C1 segment of cervical spinal cord (tissue), 14 donors: ENCODE measurements at regions not wholly inside any gene's neighbourhood (a gene's known extent, or its start where the extent isn't known, plus 50 kb on each side); places are given as distances from the start of the nearest gene placed in this dataset.
"Not testable (repeated sequence)": the region's sequence is repeated elsewhere in the genome, so short reads cannot be mapped to it uniquely, and the experiment has no call there.

Experiments used
- DNase-seq, 14 donors: peaks; one replicate each; lab custom pipeline; 2025; lab: John Stamatoyannopoulos, UW

DNA sequence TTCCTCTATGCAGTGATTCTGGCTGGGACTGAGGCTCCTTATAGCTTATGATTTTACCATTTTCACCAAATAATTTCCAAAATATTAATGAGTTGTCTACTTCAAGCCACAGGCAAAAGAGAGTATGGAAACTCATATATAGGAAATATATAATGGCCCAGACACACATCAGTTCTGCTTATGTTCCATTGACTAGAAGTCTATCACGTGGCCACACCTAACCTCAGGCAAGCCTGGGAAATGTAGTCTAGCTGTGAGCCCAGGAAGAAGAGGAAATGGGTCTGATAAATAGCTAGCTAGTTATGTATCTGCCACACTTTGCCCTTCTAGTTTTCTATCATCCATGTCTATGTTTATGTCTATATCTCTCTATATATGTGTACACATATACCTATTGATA is 195.1 kb downstream of the OTOL1 start:
- no peak for DNase-seq

DNA sequence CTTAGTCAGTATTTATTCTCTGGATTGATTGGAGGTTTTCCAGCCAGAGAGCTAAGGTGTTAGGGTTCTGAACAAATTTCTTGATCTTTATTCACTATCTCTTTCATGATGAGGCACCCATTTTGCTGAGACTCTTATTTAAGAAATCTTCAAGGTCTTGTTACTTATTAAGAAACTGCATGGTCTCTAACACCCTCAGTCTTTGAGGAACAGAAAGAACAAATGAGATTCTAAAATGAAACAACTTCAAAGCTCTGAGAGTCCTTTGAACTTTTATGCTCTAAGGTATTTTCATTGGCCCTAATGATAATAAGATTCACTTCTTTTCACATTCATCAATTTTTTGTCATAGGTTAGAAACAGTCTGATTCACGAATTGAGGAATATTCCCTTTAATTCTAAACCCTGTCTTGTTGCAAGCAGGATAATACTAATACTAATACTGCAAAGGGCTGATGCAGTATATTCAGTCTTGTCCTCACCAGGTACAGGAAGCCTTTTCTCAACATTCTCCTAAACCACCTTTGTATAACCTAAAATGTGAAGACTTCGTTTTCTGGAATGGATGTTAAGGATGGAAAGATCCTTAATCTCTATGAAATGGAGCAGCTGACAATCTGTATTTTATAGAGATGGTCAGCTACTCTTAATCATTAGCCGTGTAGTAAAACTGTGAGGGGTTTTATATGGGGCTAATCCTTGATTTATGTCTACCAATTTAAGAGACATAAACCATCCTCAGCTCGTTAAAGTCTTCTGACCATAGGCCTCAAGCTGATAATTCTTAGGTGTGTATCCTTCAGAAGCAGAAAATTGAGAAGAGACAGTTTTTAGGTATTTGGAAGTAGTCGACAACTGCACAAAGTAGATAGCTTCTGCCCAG is 198.3 kb downstream of the OTOL1 start:
- no peak for DNase-seq

DNA sequence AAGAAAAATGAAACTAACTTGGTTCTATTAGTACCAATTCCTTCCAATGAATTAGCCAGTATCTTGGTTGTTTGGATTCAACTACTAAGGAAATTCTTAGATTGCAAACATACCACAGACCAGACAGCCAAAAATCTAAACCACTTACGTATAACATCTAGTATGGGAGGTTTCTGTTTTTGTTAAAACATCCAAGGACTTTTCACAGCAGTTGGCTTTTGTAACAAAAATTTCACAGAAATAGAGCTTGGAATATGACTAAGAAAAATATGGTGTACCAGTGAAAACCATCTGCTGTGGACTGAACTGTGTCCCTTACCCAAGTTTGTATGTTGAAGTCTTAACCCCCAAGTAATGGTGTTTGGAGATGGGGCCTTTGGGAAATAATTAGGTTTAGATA is 199.2 kb downstream of the OTOL1 start:
- DNase-seq, result no peak

DNA sequence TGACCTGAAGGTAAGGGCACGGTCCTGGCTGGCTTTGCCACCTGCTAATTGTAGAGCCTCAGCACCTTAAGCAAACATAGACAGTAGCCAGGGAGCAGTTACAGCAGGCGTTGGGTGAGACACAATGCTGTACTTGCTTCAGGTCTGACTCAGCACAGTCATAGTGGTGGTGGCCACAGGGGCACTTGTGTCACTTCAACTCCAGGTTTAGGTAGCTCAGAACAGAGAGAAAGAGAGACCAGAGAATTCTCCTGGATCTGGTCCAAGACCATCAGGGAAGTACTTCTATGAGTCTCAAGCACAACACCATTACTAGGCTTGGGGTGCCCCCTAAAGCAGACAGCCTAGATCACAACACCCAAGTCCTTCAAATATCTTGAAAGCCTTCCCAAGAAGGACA is 204.4 kb downstream of the OTOL1 start:
- DNase-seq, result no peak

- DNase-seq, result not testable (repeated sequence)
These were observed 210.6 kb downstream of the OTOL1 start for GRCh38 chr3:161707253-161707652.

- no peak for DNase-seq
These were observed 217.1 kb downstream of the OTOL1 start for GRCh38 chr3:161713731-161714130.

DNA sequence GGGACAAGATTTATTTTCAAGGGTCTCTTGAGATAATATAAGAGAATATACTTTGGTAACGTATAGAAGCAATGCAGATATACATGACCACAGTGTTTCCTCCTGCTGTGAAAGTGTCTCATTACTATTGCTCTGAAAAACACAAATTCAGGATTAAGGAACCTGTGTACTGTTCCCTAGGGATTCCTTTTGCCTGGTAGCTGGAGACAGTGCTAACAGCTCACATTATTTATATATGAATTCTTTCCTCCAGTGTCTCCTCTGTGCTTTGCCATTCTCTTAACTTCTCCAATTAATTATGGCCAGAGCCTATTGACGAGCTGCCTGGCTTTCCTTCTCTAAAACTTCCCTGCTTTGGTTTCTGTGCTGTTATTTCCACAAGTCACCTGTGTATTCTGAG is 235.4 kb downstream of the OTOL1 start:
- no peak for DNase-seq

DNA sequence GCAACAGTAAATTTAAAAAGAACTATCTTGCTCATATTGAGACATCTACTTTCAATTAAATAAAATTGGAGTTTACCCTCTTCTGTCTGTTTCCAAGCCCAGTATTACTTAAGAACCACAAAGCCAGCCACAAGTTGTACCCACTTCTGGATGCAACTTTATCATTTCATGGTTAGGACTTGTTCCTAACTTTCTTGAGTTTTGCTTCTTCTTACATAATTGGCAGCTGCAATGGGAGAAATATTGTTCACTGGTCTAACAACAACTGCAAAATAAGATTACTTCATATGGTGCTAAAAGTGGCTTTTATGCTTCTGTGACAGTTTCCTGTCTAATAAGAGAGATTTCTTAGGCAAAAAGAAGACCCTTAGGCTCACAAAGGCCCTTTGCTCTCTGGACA is 240.6 kb downstream of the OTOL1 start:
- DNase-seq, result no peak

DNA sequence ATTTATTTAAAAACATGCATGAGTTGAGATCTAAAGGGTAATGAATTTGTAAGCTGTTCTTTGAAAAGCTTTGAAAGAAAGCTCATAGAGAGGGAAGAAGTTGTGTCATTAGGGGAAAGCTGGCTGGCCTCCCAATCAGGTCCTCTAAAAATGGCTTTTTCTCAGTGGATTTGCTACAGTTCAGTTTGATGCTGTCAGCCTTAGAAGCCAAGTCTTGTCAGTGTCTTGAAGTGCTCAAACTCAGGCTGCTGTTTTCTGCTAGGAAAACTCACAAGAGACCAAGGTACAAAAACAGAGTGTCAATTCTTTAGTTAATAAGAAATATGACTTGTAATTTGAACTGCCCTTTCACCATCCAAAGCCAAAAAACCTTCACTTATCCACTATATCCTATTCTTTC is 243.8 kb downstream of the OTOL1 start:
- DNase-seq, result no peak

- DNase-seq, result no peak
These were observed 247.8 kb downstream of the OTOL1 start for GRCh38 chr3:161744366-161744765.

- DNase-seq, result no peak
These were observed 249.1 kb downstream of the OTOL1 start for GRCh38 chr3:161745741-161746140.

GRCh38 chr3:161748049-161748448 is 251.4 kb downstream of the OTOL1 start:
- DNase-seq, result no peak

GRCh38 chr3:161754420-161755053 is 257.9 kb downstream of the OTOL1 start:
- DNase-seq, result no peak

- no peak for DNase-seq
These were observed 262.8 kb downstream of the OTOL1 start for GRCh38 chr3:161759444-161759843.

DNA sequence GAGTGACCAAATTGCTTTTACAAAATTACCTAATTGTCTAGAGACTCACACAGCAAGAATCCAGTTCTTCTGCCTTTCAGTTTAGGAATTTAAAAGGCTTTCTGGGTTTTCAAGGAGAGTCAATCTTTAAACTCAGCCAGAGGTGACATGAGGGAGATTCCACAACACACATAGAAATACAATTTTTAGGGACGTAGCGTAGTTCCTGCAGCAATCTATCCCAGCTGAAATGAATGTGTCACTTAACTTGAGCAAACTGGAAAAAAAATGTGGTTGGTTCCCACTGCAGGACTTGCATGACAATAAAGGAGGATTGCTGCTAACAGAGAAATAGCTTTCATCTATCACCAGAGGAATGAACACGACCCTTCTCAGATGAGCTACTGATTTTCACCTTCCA is 269.7 kb downstream of the OTOL1 start:
- DNase-seq, result no peak

DNA sequence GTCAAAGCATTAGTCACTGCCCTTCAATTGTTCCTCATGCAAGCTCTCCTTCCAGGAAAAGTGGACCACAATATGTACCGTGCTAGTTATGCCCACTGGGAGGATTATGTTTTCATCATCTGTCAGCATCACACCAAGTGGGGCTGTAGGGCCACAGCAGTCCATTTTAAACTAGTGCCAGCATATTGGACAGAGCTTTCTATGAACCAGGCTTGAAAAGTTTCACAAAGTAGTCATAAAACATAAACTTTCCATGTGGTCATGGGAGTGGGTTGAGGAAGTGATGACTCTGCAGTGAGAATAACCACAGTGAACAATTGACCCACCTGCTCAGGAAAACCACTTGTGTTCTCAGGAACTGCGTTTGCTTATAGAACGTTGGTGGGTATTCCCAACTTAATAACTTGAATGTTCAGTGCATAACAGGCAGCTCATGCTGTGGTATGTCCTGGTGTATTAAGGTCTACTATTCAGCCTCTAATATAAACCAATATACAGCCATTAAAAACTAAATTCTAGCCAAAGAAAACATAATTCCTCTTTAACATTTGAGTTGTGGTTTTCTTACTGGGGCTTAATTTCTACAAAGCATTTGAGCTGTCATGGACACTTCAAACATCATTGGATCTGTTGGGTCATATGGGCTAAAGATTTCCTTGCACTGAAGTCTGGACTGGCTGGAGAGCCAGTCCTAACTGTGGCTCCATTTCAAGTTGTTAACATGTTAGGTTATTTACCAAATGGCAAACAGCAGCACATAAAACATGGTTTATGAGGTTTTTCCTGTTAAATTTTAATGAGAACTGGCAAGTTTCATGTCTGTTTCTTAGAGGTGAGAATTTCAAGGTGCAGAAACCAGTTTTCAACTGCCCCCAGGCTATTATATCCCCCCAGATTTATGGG is 274.1 kb downstream of the OTOL1 start:
- no peak for DNase-seq

GRCh38 chr3:161781381-161781780 is 284.8 kb downstream of the OTOL1 start:
- no peak for DNase-seq

DNA sequence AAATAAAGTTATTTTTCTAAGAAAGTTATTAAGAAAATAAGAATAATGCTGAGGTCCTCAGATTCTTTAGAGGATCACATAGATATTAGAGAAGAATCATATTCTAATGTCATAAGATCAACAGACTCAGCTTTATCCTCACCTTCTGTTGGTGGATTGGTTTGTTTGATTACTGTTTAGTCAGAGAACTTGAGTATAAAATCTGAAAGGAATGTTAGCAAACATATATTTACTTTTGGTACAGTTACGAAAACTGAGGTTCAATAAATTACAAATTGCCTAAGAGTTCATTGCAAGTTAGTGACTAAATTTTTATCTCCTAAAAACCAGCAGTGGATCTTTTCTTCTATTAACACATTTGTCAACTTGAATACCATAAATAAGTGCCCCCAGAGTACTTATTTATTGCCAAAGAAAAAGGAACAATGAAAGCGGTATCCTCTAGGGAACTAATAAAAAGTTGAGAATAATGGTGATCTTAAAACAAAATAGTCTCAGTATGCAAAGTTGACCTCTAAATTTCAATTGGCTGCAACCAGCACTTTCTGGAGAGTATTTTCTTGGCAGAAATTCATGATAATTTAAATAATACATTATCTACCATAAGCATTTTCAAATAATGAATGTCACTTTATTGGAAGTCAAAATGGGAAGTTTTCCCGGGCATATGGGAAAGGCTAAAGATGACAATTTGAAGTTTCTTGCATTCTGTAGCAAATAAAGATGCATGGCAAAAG is 296.8 kb downstream of the OTOL1 start:
- DNase-seq, result no peak

DNA sequence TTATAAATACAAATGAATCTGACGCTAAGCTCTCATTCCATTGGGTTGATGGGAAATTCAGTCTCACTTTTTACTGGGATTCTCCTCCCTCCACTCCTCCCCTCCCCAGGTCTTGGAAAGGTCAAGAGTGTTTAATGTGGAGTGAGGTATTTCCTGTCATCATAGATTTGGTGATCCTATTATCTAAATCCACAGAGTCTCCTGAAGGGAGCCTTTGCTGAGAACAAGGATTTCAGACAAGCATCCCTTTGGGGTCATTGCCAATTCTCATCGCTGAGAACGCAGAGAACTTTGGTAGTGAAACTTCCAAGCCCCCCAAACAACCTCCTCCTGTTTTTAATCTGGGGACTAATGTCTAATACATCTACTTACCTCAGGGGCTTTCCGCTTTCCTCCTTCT is 297.9 kb downstream of the OTOL1 start:
- no peak for DNase-seq

DNA sequence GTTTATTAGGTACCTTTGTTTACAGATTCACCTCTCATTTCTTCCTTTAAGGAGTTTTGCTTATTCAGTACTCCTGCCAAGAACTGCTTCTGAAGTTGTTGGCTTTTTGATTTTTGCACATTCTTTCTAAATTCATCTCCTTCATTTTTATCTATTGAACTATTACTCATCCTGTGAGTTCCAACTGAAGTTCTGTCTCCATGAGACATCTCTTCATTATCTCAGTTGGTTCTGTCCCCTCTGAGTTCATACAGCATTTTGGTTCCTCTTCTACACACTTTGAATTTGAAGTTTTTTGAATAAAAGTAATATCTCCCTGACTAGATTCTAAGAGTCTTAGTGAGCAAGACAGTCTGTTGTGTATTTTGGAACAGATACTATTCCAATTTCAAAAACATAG is 299.7 kb downstream of the OTOL1 start:
- DNase-seq, result no peak

DNA sequence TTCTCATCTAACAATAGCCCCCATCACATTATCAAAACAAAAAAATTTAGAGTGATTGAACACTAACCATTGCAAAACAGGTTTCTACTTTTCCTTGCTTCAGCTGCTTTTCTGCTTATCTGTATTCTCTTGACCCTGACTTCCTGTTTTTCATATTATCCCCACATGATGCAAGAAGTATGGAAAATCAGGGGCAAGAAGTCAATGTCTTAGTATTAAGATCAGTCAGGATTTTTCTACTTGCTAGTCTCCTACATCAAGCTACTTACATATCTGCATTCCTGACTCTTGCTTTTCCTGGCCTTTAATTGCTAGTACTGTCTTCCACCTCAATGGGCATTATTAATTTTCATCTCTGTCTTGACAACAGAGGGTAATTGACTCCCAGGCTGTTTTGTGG is 300.2 kb downstream of the OTOL1 start:
- DNase-seq, result no peak

DNA sequence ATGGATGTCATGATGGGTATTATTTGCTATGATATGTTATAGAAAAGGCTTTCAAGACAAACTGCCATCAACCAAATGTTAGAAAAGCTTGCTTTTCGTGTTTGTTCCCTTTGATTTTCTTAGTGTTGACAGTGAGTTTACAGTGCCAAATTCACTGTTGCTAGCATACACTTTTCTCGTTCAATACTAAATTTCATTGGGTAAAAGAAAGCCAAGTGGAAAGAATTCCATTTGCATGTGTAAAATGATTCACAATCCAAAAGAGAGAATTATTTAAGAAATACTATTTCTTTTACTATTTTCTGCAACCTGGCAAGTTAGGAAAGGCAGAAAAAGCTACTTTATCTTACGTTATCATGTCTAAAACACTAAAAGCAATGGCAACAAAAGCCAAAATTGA is 301.4 kb downstream of the OTOL1 start:
- DNase-seq, result no peak
